HG02840 (cell line): ENCODE measurements at regions not wholly inside any gene's neighbourhood (a gene's known extent, or its start where the extent isn't known, plus 50 kb on each side); places are given as distances from the start of the nearest gene placed in this dataset.

Experiments used
- ATAC-seq: cut with Tn5 transposase; IDR thresholded peaks from one replicate; pipeline ENCODE4 v1.9.1; 2021; ENCODE audit warnings: mild to moderate bottlenecking, moderate library complexity, moderate number of reproducible peaks; ENCODE audit not compliant: unreplicated experiment, low FRiP score

DNA sequence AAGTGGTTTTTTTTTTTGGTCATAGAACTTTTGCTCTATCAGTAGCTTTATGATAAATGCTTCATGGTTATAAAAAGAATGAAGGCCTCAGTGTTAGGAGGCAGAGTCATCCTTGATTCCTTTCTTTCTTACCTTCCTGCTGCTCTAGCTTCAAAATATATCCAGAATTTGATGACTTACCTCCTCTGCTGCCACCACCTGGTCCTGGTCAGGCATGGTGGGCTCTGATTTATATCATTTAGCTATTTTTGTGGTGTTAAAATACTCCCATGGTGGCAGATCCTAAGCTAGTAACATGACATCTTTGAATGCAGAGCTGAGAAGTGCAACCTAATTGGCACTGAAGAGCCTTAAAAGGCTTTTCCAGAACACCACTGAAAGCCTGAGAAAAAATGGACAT is 508.8 kb upstream of the CDH8 start:
- no peak for ATAC-seq

DNA sequence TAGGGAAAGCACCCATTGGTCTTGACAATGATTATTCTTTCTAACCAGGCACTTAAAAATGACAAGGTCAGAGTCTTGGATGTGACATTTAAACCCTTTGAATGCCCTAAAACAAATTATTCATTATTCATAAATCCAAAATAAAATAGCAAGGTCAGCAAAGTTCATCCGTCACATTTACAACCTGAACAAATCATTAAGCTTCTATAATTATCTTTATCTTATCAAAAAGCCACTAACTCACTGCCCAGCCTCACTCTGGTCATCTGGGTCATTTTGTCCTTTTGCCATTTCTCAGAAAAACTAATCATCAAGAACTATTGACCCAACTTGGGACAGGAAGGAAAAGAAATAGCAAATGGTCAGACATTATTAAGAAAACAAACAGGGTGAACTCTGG is 507.3 kb upstream of the CDH8 start:
- ATAC-seq, result no peak

DNA sequence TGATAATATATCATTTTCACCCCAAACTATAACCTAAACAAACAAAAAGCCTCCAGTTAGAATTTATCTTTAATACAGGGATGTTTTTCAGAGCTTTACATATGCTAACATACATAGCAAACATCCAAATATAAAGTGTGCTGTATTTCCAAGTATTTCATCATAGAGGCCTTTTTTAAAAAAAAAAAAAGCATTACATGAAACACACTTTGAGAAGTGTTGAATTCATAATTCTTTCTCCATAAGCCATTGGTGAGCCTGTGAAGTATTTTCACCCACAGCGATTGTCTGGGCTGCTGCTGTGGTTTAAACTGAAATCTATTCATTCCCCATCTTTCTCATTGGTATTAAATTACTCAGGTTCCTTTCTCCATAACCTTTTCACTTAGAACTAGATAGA is 503.4 kb upstream of the CDH8 start:
- no peak for ATAC-seq

DNA sequence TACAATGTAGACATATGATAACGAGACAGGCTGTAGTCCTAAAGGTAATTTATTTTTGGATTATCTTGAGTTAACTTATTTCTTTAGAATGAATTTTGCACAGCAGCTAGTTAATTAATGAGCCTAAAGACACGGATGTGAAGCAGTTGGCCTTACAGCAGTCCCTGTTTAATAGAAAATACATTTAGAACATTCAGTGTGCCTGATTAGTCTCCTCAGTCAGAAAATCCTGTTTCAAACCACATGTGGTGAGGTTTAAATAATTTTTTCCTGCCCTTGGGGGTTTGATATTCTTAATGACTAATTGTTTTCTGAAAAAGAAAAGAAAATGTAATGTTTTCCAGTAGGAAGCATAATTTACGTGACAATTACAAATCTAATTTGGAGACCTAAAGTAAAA is 494.2 kb upstream of the CDH8 start:
- ATAC-seq, result no peak

DNA sequence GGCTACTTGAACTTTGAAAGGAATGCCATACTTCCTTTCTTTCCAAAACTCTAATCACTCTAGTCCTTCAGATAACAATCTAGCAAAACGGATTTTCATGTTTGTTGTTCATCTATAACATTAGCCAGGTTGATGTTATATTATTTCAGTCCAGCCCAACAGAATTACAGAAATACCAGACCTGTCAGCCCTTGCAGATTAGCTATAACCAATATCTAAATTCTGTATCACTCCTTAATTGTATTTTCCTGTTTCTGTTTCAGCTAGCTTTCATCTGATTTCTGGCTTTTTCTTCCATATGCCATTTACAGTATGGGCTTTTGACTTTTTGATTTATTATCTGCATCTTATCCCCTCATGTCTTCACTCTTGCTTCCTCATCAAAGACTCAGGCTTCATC is 479.8 kb upstream of the CDH8 start:
- no peak for ATAC-seq

DNA sequence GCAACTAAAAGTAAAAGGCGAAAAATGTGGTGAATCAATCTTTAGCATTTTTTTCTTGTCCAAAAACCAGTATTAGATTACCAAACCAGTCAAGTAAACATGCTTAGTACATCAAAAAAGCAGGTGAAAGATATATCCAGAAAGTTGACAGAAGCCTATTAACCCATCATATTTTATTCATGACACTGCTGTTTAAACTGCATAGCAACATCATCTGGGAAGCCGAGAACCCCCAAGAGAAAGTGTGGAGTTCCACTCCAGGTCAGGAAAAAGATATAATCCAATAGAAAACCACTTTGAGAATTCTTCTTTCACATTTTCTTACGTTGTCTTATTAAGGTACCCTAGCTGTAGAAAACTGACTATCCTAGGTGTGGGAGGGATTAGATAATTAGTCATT is 466.8 kb upstream of the CDH8 start:
- no peak for ATAC-seq

DNA sequence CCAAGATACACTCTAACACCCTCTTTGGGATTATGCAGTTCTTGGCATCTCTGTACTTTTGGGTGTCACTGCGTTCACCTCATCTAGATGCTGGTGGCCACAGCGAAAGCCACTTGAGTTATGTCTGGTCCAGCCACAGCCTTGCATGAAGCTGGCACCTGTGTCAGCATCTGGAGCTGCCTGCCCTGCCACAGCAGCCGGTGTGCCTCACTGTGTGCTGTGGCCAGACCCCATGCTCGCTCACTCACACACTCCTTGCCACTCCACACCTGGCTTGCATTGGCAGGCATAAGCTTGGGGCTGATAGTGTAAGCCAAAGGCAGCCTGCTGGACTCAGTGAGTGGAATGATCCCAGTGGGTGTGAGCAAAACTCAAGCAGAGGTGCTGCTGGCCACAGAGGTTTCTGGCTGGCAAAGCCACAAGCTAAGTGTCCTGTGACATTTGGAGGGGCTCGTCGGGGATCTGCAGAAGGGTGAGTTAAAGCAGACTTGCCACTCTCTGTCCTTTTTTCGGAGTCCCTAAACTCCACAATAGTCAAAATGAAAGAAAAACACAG is 442.7 kb upstream of the CDH8 start:
- no peak for ATAC-seq

DNA sequence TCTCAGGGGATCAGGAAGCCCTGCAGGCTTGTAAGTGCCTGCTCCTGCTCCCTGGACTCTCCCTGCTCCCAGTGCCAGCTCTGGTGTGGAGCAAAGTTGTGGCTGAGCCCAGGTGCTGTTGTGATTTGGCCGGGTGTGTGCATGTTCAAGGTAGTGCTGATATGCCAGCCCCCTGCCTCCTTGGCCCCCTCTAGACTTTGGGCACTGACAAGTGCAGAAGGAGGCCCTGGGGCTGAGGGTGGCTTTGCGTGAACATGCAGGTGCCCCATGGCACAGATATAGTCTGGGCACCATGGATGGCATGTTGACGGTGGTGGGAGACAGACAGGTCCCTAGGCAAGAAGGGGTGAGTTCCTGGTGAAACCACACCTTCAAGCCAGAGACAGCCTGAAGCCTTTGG is 441.6 kb upstream of the CDH8 start:
- ATAC-seq, result no peak

DNA sequence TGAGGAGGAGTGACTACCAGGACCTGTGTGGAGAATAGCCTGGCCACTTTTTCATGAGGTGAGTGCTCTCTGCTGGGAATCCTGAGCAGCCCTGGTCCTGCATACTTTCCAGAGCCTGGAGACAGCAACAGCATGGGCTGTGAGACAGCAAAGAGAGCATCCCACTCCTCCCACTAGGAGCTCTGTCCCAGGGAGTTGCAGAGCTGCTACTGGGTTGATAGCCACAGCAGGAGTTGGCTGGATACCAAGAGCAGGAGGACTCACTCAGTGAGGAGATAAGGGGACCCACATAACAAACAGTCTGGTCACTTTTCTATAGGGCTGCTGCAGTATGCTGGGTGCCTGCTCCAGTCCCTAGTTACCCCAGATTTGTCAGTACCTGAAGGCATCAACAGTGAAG is 439.3 kb upstream of the CDH8 start:
- no peak for ATAC-seq

DNA sequence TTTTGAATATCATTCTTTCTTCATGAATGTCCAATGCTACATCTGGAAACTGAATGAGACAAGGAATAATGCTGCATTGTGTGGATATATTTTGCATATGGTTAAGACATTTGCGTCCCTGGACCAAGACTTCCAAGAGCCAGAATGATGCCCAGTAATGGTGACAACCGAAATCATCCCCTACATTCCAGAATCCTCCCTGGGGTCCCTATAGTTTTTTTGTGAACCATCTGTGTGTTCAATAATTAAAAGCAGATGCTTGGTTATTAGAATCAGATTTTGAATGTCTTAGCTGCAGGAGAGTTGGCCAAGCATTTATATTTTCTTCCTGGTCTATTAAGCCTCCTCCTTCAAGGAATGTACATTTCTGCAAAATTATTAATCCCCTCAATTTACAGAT is 426.7 kb upstream of the CDH8 start:
- ATAC-seq, result no peak

DNA sequence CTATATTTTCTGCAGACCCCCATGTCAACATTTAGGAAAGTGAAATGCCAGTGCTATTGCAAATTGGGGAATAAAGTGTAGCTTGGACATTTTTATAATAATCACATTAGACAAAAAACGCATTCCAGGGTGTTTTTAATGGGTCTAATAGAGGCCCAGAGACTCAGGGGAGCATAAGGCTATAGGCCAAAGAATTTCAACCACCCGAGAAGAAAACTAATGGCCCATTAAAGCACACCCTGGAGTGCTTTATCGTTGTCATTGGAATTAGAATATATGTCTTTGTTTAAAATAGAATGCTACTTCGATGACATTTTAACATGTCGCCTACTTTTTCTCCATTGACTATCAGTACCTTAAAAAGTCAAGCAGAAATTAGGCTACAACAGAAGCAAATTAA is 414.1 kb upstream of the CDH8 start:
- ATAC-seq, result no peak

DNA sequence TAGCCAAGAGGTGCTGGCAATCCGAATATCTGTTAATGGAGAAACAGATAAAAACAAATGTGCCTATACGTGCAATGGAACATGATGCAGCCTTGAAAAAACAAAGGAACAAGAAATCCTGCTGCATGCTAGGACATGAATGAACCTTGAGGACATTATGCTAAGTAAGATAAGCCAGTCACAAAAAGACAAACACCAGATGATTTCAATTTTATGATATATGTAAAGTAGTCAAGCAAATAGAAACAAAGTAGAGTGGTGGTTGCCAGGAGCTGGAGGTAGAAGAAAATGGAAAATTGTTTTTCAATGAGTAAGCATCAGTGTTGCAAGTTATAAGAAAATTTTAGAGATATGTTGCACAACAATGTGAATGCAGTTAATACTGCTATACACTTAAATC is 409.7 kb upstream of the CDH8 start:
- no peak for ATAC-seq

DNA sequence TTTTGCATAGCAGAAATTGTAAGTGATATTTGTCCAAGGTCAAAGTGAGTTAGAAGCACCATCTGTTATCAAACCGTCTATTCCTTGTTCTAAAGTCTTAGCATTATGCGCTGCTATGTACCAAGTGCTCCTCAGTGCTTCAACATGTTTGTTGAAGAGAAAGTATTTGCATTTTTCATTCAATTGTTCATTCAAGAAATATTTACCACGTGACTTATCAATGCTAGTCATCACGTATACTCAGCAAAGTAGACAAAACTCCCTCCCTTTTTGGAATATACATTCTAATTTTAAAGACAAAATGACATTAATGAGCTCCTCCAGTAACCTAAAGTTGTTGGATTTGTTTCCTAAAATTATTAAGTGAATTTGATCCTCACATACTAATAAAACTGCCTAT is 388.0 kb upstream of the CDH8 start:
- no peak for ATAC-seq

DNA sequence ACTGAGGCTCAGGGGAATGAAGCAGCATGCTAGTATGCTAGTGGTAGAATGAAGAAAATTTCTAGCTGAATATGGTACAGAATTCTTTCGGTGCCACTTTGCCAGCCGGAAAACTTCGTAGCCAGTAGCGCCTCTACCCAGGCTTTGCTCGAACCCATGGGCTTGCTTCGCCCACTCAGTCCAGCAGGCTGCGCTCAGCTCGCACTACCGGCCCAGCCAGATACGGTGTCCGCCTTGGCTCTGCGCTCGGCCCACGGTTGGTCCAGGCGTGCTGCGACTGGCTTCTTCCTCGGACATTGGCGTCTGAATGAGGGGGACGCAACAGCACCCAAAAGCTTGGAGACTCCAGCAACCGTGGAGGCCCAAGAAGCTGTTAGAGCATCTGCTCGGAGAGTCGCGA is 372.5 kb upstream of the CDH8 start:
- no peak for ATAC-seq

DNA sequence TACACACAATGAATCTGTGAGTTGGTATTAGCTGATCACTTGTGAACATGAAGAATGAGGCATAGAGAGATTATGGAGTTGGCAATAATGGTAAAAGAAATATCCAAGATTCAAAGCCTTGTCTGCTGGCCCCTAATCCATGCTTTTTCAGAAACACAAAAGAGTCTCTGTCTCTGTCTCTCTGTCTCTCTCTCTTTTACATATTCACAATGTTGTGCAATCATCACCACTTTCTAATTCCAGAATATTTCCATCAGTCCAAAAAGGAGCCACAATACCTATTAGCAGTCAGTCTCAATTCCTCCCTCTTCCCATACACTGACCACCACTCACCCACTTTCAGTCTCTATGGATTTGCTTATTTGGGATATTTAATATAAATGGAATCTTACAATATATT is 370.1 kb upstream of the CDH8 start:
- no peak for ATAC-seq

DNA sequence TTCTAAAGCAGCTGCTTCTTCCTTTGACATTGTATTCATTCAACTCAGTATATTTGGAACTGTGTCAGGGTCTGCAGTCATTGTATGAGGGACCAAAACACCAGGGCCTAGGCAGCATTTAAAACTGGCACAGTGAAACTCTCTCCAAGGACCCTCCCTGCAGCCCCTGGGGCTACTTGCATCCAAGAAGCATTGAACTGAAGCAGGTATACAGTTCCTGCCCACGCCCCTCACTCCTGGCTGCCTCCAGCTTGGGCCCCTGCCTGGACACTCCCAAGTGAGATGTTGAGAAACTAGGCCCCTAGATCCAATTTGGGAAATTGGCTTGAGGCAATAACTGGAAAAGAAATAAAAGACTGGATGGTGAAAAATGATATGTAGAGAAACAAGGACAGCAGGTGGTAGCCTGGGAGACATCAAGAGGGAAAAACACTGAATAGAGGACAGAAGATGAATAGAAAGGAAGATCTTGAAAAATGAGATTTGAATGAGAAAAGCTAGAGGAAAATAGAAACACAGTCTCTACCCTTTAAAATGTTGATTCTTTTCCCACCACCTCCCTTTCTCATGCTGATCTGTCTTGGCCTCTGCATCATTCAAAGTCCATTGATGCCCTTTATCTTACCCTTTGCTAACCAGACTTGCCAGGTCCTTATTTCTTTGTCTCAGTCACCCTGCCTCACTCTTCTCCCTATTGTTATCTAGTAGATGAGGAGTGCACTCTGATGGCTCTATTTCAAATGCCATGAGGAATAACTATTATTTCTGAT is 368.8 kb upstream of the CDH8 start:
- ATAC-seq, result no peak

DNA sequence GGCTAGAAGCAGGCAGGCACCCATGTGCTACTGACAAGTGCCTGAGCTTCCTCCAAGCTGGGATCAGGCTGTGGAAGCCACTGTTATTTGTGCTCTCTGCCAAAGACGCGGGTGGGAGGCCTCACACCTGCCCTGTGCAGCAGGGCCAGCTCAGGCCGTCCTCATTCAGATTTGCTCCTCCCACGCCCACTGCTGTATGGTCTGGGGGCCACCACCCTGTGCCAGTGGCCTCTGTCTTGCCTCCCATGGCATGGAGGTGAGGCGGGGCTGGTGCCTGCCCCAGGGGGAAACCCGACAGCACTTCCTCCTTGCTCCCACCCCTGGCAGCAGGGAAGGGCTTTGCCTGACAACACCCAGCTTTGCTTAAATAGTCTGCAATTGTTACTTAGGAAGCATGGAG is 356.5 kb upstream of the CDH8 start:
- ATAC-seq, result no peak

DNA sequence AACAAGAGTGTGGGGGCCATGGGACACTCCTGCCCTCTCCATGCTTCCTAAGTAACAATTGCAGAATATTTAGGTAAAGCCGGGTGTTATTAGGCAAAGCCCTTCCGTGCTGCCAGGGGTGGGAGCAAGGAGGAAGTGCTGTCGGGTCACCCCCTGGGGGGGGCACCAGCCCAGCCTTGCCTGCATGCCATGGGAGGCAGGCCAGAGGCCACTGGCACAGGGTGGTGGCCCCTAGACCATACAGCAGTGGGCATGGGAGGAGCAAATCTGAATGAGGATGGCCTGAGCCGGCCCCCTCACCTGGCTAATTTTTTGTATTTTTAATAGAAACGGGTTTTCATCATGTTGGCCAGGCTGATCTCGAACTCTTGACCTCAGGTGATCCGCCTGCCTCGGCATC is 355.7 kb upstream of the CDH8 start:
- no peak for ATAC-seq

DNA sequence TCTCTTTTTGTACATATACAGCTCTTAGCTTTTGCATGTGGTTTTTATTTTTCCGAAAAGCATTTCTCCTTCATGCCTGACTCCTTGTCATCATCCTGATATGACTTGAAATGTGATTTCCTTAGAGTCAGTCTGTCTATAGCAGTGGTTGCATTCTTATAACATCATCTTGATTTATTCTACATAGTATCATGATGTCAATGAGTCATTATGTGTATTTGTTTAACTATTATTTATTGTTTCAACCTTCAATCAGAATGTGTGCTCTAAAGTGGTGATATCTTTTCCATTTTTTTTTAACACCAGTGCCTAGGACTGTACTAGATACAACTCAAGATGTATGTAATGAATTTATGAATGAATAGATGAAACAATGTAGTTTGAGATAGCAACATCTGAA is 354.9 kb upstream of the CDH8 start:
- ATAC-seq, result no peak

DNA sequence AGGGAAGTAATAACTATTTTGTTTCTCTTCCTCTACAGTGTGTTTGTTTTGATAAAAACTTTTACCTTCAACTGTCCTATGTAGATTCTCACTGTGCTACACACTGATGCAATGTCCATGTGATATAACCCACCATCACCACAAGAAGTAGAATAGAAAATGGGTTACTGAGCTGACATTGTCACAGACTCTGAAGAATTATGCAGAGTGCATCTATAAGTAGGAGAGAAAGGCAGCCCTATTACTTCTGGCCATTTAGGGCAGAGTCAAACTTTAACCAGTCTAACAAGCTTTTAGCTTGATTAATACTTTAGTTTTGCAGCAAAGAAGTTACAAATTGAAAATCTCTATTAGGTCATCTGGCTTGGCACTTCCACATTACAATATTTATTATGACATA is 354.0 kb upstream of the CDH8 start:
- ATAC-seq, result no peak

DNA sequence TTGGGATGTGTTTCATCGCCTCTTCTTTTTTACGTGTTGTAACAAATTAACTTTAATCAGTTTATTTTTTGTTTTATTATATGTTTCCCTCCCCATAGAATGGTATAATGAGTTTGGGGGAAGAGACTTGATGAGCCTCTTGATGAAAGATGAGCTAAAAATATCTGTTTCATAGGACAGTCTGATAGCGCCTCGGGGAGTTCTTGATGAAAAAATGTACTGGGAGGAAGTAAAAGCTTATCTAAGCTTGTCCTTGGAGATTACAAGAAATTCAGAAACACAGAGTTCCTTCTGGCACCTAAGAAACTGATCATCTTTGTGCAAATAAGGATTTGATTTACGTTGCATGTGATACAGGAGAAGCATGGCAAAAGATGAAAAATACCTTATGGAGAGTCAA is 350.2 kb upstream of the CDH8 start:
- no peak for ATAC-seq

DNA sequence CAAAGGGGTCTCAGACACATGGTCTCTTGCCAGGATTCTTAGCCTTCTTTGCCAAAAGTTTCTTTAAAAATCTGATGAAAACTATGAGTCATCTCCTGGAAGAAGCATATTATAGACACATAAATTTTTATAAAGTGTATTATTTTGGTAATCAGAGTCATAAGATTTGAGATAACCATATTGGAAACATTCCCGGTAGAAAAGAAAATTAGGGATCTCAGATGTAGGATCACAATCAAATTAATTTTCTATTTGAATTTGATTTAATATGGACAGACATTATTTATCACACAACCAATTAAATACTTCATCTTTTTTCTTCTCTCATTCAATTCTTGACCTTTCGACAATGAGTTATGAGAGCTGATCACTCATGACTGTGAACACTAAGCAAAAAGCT is 347.7 kb upstream of the CDH8 start:
- ATAC-seq, result no peak

DNA sequence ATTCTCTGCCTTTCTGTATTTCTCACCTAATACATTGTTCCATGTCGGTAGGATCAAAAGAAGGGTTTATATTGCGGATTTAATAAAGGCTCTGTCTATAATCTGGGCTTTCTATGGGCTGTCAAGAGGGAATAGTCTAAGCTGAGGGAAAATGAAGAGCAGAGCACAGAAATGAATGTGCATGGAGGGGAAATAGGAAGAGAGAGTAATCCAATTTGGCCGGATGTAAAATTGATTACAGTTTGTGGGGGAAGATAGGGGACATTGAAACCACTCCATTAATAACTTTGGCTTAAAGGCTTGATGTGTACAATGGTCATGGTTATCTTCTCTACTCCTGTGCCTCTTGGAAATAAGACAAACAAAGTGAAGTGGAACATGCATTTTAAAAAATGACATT is 334.2 kb upstream of the CDH8 start:
- no peak for ATAC-seq
